NOMO-1 (cell line): ENCODE measurements at regions not wholly inside any gene's neighbourhood (a gene's known extent, or its start where the extent isn't known, plus 50 kb on each side); places are given as distances from the start of the nearest gene placed in this dataset.
"Not testable (repeated sequence)": the region's sequence is repeated elsewhere in the genome, so short reads cannot be mapped to it uniquely, and the experiment has no call there.

ENCODE experiments used
- DNase-seq, 2 experiments: peaks; one replicate each; lab custom pipeline; 2025; ENCODE audit not compliant: unreplicated experiment in 2 of 2; lab: John Stamatoyannopoulos, UW

- DNase-seq: no peak
Measured at GRCh38 chrX:140447150-140447549, 57.7 kb downstream of the SOX3 start.

DNA sequence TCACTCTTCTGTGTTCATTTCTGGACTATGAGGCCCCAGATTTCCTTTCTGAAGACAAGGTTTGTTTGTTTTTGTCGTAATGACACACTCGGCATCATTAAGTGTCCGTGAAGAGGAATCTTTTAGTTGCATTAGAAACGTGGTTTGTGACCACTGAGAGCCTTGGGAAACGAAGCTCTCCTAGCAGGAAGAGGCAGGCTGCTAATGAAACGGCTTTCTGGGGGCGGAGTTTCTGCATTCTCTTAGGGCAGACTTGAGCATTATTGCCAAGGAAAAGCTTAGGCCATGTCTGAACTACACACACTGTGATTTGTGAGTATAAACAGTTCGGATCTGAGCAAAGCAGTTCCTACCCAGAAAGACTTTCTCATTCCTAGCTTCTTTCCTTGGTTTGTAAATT, 64.0 kb downstream of the SOX3 start:
- DNase-seq: no peak

DNA sequence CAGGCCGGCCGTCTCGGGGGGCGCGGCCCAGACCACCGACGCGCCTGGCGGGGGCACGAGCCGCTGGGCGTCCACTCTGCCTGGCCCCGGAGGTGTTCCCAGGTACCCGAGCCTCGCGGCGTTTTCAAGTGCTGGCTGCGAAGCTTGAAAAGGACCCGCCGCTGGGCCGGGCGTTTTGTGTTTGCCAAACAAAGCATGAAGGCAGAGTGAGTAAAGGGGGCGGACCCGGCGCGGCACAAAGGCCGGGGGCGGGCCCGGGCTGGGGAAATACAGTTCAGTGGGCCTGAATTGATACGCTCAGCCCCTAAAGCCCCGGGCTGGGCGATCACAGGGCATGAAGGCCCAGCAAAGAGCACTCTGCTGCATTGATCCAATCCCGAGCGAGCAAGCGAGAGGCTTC, 65.4 kb downstream of the SOX3 start:
- DNase-seq: no peak

DNA sequence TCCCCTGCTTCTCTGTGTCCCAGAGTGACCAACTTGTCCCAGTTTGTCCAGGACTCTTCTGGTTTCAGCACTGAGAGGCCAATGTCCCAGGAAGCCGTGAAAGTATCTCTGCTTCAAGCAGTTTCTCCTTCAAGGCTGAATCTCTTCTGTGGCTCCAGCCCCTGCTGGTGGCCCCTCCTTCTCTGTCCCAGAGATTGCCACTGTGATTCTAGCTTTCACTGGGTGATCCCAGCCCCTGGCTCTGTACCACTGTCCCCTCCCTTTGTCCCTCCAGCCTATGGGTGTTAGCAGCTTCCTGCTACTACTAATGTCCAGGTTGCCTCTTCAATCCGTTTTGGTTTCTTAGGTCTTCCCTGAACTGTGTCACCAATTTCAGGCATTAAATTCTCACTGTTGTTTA, 70.5 kb downstream of the SOX3 start:
- DNase-seq: no peak

DNA sequence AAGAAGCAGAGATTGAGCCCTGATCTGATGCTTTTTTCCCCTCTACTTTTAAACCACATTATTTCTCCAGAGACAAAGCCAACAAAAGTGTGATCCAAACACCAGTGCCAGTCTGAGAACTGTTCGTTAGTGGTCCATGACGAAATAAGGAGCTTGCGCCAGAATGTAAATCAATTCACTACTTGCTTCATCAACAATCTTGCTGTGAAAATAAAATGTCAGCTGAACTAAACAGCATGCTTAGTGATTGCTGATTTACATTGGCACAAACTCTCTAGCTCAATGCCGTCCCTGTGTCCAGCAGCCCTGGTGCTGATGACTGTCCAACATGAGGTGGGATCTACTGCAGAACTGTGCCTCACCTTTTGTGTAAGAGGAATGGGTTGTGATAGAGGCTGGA, 71.3 kb downstream of the SOX3 start:
- no peak for DNase-seq

- DNase-seq: no peak
Measured at GRCh38 chrX:140432346-140433175, 72.3 kb downstream of the SOX3 start.

DNA sequence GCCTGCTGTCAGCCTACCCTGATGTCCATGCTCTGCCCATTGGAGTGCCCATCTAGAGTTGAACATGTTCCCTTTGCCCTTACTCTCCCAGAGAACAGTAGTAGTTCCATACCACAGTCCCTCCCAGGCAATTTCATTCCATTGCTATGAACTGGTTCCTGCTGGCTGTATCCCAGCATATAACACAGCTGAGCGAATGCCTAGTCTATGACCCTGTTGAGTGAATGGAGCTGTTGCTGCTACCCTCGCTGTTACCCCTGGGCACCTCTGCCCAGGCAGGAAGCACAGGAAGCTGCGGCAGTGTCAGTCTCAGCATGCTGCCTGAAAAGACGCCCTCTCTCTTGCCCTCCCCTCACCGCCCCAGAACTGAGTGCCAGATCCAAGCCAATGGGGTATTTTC, 73.3 kb downstream of the SOX3 start:
- no peak for DNase-seq

DNA sequence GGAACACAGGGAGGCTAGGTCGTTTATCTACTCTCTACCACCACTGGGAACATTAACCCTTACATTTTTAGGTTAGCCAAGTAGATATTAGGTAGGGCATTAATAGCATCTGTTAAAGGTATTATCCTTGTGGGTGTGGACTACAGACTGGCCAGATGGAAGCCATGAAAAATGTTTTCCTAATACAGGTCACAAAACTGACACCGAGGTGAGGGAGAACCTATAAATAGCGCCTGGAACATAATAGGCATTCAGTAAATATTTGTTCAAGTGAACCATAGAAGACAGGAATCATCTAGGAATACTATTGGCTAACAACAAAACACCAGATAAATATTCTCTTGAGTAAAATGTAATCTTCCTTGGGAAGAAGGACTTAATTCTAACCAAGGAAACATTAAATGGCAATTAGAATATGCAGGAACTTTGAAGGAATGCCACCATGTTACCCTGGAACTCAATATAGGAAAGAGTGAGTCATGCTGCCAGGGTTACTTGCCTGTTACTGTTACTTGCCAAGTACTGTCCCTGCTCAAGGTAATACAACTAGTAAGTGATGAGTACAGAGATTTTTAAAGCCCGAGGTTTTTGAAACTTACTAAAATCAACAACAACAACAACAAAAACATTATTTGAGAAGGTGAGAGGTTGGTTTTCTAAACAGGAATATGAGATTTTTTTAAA, 79.0 kb downstream of the SOX3 start:
- no peak for DNase-seq

DNA sequence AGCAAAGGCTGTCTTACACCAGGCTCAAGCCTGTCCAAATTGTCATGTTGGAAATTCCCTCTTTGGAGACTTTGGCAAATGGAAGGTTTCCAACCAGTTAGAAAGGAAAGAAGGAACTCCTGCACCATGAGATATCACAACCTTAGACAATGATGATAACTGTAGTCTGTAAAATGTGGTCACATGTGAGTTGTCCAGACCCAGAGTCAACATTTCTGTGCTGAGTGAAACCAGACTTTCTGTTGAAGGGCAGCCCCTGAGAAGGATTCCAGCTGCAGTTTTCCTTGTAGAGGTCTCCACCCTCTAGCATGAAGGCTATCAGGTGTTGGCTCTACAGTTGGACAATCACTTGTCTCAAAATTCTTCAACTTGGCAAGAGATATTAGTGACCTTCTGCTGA, 82.4 kb downstream of the SOX3 start:
- no peak for DNase-seq

DNA sequence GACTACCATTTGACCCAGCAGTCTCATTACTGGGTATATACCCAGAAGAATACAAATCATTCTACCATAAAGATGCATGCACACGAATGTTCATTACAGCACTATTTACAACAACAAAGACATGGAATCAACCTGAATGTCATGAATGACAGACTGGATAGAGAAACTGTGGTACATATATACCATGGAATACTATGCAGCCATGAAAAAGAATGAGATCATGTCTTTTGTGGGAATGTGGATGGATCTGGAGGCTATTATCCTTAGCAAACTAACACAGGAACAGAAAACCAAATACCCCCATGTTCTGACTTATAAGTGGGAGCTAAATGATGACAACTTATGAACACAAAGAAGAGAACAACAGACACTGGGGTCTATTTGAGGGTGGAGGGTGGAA, 102.7 kb downstream of the SOX3 start:
- not testable (repeated sequence) for DNase-seq

DNA sequence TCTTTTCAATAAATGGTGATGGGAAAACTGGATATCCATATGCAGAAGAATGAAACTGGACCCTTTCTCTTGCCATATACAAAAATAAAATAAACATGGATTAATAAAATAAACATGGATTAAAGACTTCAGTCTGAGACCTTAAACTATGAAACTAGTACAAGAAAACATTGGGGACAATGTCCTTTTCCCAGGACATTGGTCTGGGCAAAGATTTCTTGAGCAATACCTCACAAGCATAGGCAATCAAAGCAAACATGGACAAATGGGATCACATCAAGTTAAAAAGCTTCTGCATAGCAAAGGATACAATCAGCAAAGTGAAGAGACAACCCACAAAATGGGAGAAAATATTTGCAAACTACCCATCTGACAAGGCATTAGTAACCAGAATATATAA, 108.5 kb downstream of the SOX3 start:
- DNase-seq: not testable (repeated sequence)

GRCh38 chrX:140393507-140393906, 111.4 kb downstream of the SOX3 start:
- DNase-seq: no peak

DNA sequence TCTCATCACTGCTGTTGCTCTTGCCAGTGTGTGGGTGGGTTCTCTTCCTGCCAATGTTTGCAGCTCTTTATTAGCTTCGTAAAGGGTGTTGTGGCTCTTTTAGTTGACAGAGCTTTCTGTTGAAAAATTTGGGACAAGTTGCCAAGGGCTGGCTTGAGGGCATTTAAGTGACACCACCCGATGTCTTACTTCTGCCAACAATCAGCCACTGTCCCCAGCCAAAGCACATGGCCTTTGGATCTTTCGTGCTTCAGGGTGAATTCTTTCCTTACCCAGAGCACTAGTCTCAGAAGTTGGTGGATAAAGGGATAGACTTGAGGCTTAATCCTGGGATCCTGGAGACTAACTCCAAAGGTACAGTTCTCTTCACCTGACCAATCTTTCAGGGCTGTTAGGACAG, 113.6 kb downstream of the SOX3 start:
- DNase-seq: no peak

- no peak for DNase-seq
Measured at GRCh38 chrX:140389331-140389730, 115.5 kb downstream of the SOX3 start.

GRCh38 chrX:140362861-140363260, 142.0 kb downstream of the SOX3 start:
- DNase-seq: no peak

DNA sequence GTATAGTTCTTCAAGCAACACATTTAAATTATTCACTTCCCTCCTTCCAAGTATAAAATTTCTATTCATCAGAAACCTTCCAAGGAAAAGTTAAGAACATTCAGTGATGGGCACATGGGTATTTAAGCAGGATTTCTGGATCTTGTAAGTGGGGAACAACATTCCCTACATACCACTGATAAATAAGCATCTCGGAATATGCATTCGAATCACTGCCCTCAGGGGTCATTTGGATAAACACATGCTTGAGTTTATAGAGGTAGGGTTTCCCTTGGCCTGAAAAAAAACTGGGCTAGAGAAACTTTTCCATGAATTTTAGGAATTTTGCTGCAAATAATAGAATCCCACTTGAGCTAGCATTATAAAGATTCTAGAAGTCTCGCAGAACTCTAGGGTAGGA, 143.9 kb downstream of the SOX3 start:
- DNase-seq: no peak

- DNase-seq: no peak
Measured at GRCh38 chrX:140360284-140360683, 144.6 kb downstream of the SOX3 start.

DNA sequence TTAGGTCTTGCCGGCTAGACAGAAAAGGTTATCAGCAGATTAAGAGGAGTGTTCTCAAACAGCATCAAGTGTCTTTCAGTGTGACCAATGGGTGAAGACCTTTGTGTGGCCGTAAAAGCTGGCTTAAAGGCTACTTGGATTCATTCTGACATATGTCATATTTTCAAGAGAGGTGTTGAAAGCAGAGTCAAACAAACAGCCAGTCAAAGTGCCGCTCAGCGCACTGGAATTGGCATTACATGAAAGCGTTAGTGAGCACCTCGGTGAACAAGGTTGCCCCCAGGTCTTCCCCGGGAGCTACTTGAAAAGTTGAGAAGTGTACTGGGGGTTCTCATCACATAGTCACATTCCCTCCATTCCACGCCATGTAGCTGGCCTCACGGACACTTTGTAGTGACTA, 148.9 kb downstream of the SOX3 start:
- no peak for DNase-seq

- no peak for DNase-seq
Measured at GRCh38 chrX:140355429-140355828, 149.4 kb downstream of the SOX3 start.

DNA sequence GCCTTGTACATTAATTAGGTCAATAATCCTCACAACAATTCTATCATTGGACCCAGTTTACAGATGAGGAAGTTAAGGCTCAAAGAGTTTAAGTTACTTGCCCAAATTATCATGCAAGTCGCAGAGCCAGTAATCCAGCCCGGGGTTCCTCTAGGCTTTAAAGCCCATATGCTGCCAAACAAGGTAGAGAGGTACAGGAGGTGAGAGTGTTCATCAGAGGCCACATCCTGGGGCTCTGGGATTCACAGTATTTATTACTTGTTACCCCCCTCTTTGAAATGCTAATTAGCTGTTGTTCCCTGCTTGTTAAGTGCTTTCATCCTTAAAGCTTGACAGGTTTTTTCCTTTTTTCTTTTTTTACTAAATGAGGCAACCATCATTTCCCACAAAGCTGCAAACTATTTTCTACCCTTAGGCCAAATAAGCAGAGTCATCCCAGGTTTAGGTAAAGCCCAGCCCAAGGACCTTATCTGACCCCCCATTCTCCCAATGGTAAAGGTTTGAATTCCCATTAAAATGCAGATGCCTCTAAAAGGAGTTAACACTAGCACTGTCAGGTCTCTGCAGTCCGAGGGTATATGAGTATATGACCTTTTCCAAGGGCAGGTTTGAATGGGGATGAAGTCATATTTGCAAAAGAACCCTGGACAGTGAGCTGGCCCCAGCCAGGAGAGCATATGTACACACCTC, 150.3 kb downstream of the SOX3 start:
- DNase-seq: no peak

- no peak for DNase-seq
Measured at GRCh38 chrX:140346729-140347128, 158.1 kb downstream of the SOX3 start.
